GM21825 (cell line): ENCODE measurements at regions not wholly inside any gene's neighbourhood (a gene's known extent, or its start where the extent isn't known, plus 50 kb on each side); places are given as distances from the start of the nearest gene placed in this dataset.

ENCODE experiments used
- ATAC-seq: cut with Tn5 transposase; IDR thresholded peaks from one replicate; pipeline ENCODE4 v1.9.1; 2021; ENCODE audit warnings: mild to moderate bottlenecking, moderate library complexity; ENCODE audit not compliant: unreplicated experiment

DNA sequence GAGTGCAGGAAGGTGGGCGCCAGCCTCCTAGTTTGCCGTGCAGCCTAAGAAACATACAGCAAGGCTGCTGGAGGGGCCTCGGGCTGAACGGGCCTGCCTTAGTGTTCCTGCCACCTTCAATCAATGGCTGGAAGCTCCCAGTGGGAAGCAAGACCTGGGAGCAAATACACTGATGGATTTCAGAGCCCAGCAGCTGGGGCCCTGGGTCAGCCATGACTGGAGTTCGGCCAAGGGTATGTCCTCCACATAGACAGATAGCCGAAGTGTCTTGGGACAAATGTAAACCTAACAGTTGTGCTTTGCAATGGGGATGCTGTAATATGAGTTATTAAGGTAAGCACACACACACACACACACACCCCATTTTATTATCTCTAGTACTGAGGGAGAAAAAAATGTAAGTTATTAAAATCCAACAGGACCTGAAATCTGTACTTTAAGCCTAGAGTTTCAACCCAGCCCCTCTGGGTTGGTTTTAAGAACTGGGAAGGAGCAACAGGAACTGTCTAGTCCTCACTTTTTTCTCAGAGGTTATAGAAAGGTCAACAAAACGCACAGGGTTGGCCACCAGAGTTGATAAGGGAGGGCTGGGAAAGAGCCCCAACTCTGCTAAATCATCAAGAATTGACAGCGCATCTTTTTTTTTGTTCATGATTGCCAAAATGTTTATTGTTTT is 50.0 kb upstream of the CELF2 start:
- ATAC-seq: no peak
